RPMI8226 (cell line): ENCODE measurements at regions not wholly inside any gene's neighbourhood (a gene's known extent, or its start where the extent isn't known, plus 50 kb on each side); places are given as distances from the start of the nearest gene placed in this dataset.
"Not testable (repeated sequence)": the region's sequence is repeated elsewhere in the genome, so short reads cannot be mapped to it uniquely, and the experiment has no call there.

Experiments
- DNase-seq: peaks from one replicate; pipeline ENCODE4 v3.0.0-alpha.2; 2015

DNA sequence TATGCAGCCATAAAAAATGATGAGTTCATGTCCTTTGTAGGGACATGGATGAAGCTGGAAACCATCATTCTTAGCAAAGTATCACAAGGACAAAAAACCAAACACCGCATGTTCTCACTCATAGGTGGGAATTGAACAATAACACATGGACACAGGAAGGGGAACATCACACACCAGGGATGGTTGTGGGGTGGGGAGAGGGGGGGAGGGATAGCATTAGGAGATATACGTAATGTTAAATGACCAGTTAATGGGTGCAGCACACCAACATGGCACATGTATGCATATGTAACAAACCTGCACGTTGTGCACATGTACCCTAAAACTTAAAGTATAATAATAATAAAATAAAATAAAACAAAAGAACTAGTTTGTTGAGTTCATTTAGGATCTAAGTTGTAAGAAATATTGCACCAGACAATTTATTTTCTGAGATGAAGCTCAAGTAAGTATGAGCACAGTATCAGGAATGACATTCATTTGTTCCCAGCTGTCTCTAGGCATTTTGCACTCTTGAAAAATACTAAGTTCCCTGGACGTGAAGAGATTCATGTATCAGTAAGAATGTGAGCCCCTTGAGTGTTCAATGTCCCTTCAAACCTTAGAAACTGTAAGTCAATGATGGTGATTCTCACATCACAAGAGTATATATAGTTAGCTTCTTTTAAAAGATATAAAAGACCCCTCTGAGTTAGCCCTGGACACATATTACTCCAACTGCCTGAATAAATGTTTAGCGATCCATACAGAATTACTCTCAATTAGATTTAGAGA is 1519.3 kb upstream of the TPTE start:
- DNase-seq, result not testable (repeated sequence)

DNA sequence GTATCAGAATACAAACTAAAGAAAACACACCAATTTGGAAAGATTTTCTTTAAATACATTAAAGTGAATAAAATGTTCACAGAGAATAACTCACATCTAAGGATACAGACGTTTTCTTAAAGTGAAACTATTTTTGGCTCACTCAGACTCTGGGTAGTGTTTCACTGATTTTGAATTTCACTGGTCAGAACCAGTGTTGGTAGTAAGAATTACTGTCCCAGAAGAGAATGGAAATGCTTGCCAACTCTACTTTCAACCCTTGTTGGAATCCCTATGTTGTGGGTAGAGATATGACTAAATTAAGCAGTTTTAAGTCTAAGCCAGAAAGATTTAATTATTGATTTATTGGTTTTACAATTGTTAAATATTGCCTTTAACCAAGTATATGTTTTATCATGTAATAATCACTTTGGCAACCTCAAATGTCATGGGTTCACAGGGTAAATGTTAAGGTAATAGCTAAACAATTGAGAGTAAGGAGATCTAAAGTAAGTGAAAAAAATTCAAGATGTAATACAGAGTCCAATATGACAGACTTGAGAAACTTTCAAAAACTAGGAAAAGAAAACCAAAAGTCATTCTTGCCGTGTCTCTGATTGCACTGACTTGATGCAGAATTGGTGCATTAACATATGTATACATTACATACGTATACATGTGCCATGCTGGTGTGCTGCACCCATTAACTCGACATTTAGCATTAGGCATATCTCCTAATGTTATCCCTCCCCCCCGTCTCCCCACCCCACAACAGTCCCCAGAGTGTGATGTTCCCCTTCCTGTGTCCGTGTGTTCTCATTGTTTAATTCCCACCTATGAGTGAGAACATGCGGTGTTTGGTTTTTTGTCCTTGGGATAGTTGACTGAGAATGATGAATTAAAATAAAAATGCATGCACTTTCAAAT is 1517.2 kb upstream of the TPTE start:
- not testable (repeated sequence) for DNase-seq

DNA sequence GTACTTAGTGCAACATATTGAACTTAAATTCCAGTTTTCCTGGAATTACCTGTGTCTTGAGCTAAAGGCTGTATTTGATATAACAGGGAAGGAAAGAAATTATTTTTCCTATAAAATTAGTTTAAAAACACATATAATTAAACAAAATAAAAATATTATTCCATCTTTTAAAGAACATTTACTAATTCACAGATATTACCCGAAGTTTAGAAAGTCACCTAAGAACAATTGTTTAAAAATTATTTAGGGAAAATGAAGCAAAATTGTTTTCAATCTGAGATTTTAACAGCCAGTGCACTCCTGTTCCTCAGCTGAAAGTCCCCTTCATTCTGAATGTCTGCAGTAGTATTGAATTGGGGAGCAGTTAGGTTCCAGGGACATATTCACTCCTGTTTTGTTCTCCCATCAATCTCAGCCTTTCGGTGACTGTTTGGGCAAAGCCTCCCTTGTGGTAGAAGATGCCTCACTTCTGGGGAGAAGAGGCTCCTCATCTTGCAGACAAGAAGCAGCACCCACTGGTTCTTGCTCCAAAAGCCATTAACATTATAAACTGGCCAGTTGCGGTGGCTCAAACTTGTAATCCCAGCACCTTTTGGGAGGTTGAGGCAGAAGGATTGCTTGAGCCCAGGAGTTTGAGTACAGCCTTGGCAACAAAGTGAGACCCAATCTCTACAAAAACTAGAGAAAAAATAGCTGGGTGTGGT is 1516.4 kb upstream of the TPTE start:
- not testable (repeated sequence) for DNase-seq

DNA sequence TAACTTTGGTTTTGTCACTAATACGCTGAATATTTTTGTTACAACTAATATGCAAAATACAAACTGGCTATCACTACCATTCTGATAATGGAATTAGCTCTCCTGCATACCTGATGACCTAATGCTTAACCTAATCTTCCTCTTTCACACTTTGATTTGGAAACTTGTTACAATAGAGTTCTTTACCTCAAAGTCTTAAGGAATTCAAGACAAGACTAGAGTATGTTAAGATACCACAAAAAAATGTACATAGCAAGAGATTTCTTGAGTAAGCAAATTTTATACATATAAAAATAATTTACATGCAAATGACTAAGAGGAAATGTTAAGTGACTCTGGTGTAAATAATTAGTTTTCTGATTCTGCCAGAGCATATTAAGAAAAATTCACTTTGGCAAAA is 1515.7 kb upstream of the TPTE start:
- DNase-seq, result not testable (repeated sequence)

DNA sequence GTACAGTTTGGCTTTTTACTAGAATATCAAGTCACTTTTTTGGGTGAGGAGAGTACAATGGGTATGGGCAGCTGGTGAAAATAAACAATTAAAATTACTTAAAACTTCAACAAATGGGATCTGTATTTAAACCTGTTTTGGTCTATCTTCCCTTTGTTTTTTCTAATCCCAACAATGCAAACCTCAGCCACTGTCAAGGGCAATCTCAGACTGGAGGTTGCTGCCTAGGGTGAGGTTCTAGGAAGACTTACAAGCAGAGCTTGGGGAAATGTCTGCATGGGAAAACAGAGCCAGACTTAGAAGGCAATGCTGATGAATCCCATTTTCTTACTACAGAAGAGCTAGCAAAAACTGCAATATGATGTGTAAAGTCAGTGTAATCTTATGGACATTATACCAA is 1515.3 kb upstream of the TPTE start:
- not testable (repeated sequence) for DNase-seq

DNA sequence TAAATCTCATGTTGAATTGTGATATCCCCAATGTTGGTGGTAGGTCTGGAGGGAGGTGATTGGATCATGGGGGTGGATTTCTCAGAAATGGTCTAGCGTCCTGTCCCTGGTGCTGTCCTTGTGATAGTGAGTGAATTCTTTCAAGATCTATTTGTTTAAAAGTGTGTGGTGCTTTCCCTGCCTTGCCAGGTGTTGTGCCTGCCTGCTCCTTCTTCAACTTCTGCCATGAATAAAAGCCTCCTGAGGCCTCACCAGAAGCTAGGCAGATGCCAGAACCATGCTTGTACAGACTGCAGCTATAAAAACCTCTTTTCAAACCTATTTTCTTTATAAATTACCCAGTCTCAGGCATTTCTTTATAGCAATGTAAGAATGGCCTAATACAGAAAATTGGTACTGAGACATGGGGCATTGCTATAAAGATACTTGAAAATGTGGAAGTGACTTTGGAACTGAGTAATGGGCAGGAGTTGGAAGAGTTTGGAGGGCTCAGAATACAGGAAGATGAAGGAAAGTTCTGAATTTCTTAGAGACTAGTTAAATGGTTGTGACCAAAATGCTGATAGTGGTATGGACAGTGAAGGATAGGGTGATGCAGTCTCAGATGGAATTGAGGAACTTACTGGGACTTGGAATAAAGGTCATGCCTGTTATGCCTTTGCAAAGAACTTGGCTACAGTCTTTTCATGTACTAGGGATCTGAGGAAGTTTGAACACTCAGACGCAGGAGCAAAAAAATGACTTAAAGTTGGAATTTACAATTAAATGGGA is 1514.6 kb upstream of the TPTE start:
- DNase-seq, result not testable (repeated sequence)

DNA sequence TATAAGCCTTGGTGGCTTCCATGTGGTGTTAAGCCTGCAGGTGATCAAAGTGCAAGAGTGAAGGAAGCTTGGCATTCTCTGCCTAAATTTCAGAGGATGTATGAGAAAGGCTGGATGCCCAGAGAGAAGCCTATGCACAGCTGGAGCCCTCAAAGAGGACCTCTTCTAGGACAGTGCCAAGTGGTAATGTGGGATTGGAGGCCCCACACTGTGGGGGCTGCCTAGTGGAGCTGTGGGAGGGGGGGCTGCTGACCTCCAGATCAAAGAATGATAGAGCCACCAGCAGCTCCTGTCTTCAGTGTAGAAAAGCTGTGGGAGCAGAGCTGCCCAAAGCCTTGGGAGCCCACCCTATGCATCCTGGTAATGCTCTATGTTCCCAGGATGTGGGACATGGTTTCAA is 1512.7 kb upstream of the TPTE start:
- no peak for DNase-seq

DNA sequence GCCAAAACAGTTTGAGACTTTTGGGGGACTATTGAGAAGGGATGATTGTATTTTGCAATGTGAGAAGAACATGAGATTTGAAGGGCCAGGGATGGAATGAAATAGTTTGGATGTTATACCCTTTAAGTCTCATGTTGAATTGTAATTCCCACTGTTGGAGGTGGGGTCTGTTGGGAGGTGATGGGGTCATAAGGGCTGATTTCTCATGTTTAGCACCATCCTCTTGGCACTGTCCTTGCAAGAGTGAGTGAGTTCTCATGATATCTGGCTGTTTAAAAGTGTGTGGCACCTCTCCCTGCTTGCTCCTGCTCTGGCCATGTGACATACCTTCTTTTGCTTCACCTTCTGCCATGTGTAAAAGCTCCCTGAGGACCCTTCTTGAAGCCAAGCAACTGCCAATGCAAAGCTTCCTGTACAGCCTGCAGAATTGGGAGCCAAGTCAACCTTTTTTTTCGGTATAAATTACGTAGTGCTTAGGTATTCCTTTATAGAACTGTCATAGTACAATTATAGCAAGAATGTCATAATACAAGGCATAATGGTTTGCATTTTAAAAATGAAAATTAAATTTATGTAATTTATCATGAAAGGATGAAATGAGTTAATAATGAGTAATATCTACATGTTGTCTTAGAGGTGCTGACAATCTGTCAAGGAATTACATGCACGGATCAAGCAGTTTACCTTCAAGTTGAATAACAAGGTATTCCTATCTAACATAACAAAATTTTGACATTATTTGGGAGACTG is 1511.9 kb upstream of the TPTE start:
- DNase-seq, result not testable (repeated sequence)

DNA sequence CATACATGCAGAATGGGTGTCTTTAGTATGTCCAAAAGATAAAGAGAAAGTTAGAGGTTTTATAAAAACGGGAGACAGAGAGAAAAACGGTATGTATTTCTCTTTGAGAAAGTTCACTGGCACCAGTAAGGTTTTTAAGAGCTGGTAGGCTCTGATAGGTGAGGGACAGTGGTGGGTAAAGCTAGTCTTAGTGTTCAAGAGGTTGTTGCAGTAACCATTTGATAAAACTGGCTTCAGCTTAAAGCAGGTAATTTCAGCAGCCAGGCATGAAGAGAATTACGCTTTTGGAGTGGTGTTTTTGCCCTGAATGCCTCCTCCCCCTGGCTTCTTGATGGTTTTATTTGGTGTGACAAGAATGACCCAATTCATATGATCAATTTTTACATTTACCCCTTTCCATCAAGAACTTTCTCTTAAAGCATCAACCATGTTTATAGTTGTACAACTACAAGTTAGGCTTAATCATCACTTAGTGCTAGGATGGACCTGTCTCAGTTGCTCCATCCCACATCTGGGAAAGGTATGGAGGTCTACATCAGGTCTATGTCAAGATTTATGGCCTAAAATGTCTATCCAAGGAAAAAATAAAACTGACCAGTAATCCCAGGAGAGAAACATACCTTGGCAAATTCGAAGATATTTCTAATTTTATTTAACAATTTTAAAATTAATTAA is 1511.1 kb upstream of the TPTE start:
- not testable (repeated sequence) for DNase-seq

DNA sequence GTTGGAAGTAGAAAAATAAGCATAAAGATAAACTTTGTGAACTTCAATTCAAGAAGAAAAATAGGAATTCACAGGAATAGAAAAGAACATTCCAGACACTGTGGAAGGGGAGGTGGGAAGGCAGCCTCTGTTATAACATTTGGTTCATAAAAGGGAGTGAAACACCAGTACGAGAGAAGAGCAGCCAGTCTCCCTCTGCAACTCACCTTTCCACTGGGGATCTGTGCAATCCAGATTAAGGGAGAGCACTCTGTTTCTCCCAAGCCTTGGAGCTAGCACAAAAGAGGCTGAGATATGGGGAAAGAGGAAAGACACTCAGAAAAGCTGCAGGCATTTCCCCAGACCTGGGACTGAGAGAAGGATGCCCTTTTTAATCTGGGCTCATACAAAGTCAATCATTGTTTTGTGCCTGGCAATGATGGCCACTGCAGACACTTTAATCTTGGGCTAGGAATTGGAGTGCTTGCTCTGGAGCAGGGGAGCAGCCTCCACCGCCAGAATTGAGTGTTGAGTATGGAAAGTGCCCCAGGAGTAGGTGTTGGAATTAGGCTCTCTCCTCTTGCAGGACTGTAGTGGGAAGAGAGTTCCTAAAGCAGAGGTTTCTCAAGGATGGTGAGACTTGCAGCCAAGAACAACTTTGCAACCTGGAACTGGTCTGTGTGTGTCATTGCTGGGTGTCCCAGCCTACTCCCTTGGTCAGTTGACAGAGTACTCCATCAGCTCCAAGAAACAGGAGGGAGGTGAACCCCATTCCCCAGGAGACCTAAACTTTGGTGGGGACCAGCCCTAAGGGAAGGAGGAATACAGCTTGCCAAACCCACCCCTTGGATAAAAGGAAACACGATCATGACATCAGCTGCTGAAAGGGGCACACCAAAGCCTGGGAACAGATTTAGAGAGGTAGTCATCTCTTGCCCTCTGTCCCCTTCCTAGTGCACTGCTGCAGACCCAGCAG is 1510.2 kb upstream of the TPTE start:
- not testable (repeated sequence) for DNase-seq

DNA sequence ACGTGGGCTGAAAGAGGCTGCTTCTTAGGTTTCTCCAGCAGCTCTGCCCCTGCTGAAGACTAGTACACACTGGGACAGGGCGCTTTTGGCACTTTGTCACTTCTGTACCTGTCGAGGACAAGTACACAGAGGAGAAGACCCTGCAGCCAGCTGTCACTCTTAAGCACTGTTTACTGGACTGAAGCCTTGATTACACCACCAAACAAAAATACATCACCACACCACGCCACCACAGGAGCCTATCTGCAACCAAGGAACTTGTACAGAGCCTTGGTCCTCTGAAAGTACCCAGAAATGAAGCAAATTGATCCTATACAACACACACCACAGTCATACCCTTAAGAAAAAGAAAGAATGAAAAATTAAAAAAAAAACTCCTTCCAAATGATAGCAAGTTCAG is 1509.5 kb upstream of the TPTE start:
- DNase-seq, result not testable (repeated sequence)

DNA sequence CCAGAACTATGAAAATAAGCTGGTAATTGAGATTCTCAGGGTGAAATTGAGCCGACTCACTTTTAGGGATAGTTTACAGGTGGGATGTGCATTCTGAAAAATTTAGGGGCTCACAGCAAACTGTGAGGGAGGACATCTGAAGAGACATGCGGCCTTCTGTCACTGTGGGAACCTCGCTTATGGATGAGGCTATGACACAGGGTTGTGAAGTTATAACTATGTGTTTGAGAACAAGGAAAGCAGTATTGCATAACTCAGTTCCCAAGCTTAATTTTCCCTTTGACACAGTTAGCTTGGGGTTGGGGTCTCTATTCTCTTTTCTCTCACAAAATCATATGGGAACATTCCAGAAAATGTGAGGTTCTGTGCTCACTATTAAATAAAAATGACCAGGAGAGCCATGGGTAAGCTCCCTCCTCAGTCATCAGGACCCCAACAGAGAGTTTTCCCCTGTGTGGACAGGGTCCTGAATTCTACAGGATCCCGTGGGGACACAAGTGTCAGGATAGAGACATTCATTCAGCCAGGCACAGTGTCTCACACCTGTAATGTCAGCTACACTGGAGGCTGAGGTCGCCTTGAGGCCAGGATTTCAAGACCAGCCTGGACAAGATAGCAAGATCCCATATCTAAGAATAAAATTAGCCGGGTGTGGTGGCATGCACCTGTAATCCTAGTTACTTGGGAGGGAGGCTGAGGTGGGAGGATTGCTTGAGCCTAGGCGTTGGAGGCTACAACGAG is 1507.7 kb upstream of the TPTE start:
- not testable (repeated sequence) for DNase-seq

DNA sequence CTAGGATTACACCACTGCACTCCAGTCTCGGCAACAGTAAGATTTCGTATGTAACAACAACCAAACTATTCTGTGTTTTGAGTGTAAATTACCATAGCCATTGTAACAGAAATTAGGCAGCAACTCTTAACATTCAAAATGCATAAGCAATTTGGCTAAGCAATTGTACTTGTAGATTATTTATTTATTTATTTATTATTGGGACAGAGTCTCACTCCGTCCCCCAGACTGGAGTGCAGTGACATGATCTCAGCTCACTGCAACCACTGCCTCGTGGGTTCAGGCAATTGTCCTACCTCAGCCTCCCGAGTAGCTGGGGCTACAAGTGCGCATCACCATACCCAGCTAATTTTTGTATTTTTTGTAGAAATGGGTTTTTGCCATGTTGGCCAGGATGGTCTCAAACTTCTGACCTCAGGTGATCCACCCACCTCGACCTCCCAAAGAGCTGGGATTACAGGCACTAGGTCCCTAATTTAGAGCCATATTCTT is 1507.1 kb upstream of the TPTE start:
- not testable (repeated sequence) for DNase-seq

DNA sequence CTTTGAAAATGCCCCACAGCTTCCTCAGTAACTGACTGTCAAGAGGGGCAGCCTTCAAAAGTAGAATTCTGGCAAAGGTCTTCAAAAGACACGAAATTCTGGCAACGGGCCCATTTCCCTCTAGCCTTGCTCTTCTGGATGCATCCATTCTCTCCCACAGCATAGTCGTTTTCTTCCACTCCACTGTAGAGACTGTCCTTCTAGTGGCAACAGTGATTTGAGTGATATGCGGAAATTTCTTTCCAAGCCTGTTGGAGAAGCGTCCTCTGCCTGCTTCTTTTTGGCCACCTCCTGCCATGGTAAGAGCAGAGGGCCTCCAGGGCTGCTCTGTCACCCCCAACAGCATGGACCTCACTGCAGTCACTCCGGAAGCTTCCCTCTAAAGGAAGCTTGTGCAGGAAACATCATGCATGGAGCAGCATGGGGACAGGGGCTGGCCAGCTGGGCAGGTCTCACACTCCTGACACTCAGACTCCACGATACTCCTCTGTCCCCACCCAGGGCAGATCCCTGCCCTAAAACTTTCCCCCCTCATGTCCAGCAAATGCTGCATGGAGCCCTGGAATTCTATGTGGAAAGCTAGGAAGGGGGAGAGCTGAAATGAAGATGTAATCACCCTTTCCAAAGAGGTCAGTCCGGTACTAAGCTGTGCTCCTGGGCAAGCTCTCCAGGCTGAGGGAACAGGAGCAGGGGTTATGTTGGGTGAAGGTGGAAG is 1505.7 kb upstream of the TPTE start:
- not testable (repeated sequence) for DNase-seq

DNA sequence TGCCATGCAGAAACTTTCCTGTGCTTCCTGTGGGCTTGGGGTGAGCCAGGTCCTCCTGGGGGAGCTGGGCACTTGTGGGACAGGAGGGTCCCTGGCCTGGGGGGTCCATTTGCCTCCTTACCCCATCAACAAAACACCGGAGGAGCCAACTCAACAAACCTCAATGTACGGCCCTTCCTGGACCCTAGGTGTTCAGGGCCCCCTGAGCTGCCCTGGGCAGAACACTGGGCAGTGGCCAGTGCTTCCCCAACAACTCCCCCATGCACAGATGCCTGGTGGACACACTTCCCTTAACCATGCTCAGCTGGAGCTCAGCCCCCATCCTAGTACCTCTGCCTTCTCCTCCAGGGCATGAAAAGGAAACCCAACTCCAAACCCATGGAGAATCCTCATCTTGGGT is 1504.2 kb upstream of the TPTE start:
- DNase-seq, result not testable (repeated sequence)

DNA sequence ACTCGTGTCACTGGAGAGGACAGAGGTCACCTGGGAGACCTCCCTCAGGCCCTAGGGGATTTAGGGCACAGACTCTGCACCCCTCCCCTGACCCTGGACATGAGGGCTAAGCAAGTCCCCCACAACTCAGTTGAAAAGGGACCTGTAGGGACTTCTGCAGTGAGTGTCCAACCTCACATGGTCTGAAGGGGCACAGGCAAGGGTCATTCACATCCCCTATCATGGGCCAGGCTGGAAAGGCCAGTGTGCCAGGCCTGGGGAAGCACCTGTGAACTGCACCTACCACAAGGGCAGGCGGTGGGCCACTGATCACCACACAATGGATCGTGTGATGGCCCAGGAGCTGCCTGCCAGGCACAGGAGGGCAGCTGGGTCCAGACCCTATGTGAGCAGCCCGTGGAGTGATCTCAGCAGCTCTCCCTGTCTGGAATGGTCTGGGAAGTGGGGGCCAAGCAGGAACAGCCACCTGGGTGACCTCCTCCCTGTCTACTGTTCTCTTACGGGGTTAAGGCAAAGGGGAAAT is 1502.6 kb upstream of the TPTE start:
- not testable (repeated sequence) for DNase-seq

DNA sequence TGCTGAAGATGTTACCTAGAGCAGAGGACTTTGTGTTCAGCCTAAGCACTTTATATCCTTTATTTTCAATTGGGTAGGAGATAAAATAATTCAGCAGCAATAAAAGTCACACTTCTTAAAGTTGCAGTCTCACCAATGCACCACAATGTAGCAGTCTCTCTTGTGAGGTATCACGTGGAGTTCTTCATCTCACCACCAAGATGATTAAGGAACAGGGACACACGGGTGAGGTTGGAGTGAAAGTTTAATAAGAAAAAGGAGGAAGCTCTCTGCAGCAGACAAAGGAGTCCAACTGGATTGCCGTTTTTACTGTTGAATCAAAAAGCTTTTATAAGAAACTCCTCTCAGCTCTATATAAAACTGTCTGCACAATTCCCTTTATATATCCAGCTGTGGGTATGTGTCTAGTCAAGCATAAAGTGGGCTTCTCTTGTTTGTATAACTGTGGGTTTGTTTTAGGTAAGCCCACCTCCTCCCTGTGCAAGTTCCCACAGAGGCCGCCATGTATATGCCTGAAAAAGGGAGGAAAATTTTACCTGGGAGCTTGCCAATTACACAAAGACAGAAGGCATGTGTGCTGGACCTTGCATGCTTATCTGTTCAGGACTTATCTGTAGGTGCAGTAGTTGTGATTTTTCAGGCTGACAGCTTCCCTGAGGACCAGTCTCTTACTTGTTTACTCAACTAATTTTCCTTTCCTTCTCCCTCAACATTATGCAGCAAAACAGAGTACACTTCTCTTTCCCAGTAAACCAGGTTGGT is 1497.2 kb upstream of the TPTE start:
- peak; percentile 52 for DNase-seq
